ENCODE measurements at regions not wholly inside any gene's neighbourhood (a gene's known extent, or its start where the extent isn't known, plus 50 kb on each side); places are given as distances from the start of the nearest gene placed in this dataset.

DNA sequence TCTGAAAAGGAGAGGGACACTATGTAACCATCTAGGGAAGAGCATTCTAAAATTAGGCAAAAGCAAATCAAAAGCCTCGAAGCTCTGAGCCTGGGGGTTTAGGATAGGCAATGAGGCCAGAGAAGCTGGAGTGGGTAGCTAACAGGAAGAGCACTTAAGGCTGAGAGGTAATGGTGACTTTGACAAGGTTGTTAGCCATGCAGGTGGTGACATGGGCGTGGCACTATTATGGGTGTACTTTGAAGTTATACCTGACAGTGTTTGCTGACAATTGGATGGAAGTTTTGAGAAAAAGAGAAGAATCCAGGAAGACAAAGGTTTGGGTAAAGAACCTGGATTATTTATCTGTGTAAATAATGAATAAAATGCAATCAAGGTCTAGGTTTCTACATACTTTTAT lies 383.0 kb upstream of the SEMA3C start:
- Histone ChIP-seq H3K4me1 (ENCODE audit: control insufficient read depth in 2 of 2, insufficient read depth in 2 of 2, low read length in 2 of 2) (no peaks in the 10 kb centered on the region), H3K4me3 (ENCODE audit: low read length) (no peak overlapping the region), H3K9me3 (ENCODE audit: control insufficient read depth in 2 of 3, low read length in 3 of 3) (no peaks in the 10 kb centered on the region), H3K27me3 (ENCODE audit: control insufficient read depth in 2 of 2, insufficient read depth in 2 of 2, low read length in 2 of 2) (no peaks in the 10 kb centered on the region), H3K27ac (ENCODE audit: low read depth, low read length) (no peak overlapping the region), H3K36me3 (ENCODE audit: control insufficient read depth in 2 of 3, insufficient read depth in 3 of 3, low read length in 3 of 3) (no peaks in the 10 kb centered on the region)
- no peaks in the 10 kb centered on the region for H3K27me3 Mint-ChIP-seq
- ATAC-seq (no peak), DNase-seq (no peak)
- peaks cover 0 to 6% (median under 1%) of the 10 kb centered on the region in 11 donors for H3K9me3 Mint-ChIP-seq
- ChIA-PET CTCF (no interaction called here), POLR2A (no interaction called here)
- no peak overlapping the region for H3K4me3 Mint-ChIP-seq
- no peaks in the 10 kb centered on the region for H3K4me1 Mint-ChIP-seq
- H3K27ac Mint-ChIP-seq = no peak overlapping the region
- intact Hi-C loops (cut with micrococcal nuclease) = no loop called here
- no peaks in the 10 kb centered on the region for H3K36me3 Mint-ChIP-seq

DNA sequence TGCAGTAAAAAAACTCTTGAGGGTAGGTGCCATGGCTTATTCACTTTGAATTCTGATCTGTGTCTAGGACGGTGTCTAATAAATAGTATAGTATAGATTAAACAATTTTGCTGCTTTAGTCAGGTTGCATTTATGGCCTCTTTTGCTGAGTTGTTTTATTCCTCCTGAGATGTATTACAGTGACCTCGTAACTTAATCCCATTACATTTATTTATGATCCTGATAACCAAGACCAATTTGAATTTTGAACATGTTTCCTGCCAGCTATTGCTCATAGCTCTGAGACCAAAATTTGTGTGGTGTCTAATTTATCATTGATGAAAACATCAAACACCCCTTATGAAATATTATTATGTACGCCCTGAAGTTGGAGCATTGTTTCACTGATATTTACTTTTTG lies 381.9 kb upstream of the SEMA3C start:
- H3K36me3 ChIP-seq (ENCODE audit: control insufficient read depth in 2 of 3, insufficient read depth in 3 of 3, low read length in 3 of 3) = no peaks in the 10 kb centered on the region
- intact Hi-C loops (cut with micrococcal nuclease) = no loop called here
- no peak overlapping the region for H3K27ac ChIP-seq (ENCODE audit: low read depth, low read length)
- no peaks in the 10 kb centered on the region for H3K27me3 ChIP-seq (ENCODE audit: control insufficient read depth in 2 of 2, insufficient read depth in 2 of 2, low read length in 2 of 2)
- H3K4me1 Mint-ChIP-seq = no peaks in the 10 kb centered on the region
- H3K4me1 ChIP-seq (ENCODE audit: control insufficient read depth in 2 of 2, insufficient read depth in 2 of 2, low read length in 2 of 2) = no peaks in the 10 kb centered on the region
- H3K27me3 Mint-ChIP-seq = no peaks in the 10 kb centered on the region
- POLR2A ChIA-PET = no interaction called here
- DNase-seq (no peak), ATAC-seq (no peak)
- no peak overlapping the region for H3K4me3 ChIP-seq (ENCODE audit: low read length)
- H3K9me3 ChIP-seq (ENCODE audit: control insufficient read depth in 2 of 3, low read length in 3 of 3) = no peaks in the 10 kb centered on the region
- H3K36me3 Mint-ChIP-seq = no peaks in the 10 kb centered on the region
- peaks cover 0 to 10% (median 3%) of the 10 kb centered on the region in 11 donors for H3K9me3 Mint-ChIP-seq
- H3K27ac Mint-ChIP-seq = no peak overlapping the region
- CTCF ChIA-PET = no interaction called here
- no peak overlapping the region for H3K4me3 Mint-ChIP-seq

DNA sequence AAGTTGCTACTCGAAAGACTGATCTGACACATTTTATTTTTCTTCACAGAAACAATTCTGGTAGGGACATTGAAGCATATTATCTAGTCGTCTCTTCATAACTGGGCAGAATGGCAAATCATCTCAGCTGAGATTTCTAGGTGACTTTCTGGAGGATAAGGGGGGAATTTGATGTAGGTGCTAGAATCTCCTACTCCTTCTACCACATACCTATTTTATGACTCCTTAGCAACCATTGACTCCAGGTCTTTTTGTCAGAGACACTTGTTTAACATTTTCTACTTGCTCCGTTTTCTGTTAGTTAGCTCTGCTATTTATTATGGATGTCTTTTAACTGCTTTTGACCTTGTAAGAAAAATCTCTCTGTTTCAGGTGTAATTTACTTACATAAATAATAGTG lies 380.9 kb upstream of the SEMA3C start:
- intact Hi-C loops (cut with micrococcal nuclease) = no loop called here
- DNase-seq (no peak), ATAC-seq (no peak)
- H3K27ac Mint-ChIP-seq = no peak overlapping the region
- Histone ChIP-seq H3K27ac (ENCODE audit: low read depth, low read length) (no peak overlapping the region), H3K36me3 (ENCODE audit: control insufficient read depth in 2 of 3, insufficient read depth in 3 of 3, low read length in 3 of 3) (no peaks in the 10 kb centered on the region), H3K4me3 (ENCODE audit: low read length) (no peak overlapping the region), H3K27me3 (ENCODE audit: control insufficient read depth in 2 of 2, insufficient read depth in 2 of 2, low read length in 2 of 2) (no peaks in the 10 kb centered on the region), H3K4me1 (ENCODE audit: control insufficient read depth in 2 of 2, insufficient read depth in 2 of 2, low read length in 2 of 2) (no peaks in the 10 kb centered on the region), H3K9me3 (ENCODE audit: control insufficient read depth in 2 of 3, low read length in 3 of 3) (no peaks in the 10 kb centered on the region)
- ChIA-PET POLR2A (no interaction called here), CTCF (no interaction called here)
- H3K4me3 Mint-ChIP-seq = no peak overlapping the region
- no peaks in the 10 kb centered on the region for H3K36me3 Mint-ChIP-seq
- peaks cover 0 to 10% (median 3%) of the 10 kb centered on the region in 11 donors for H3K9me3 Mint-ChIP-seq
- H3K4me1 Mint-ChIP-seq = no peaks in the 10 kb centered on the region
- H3K27me3 Mint-ChIP-seq = no peaks in the 10 kb centered on the region

DNA sequence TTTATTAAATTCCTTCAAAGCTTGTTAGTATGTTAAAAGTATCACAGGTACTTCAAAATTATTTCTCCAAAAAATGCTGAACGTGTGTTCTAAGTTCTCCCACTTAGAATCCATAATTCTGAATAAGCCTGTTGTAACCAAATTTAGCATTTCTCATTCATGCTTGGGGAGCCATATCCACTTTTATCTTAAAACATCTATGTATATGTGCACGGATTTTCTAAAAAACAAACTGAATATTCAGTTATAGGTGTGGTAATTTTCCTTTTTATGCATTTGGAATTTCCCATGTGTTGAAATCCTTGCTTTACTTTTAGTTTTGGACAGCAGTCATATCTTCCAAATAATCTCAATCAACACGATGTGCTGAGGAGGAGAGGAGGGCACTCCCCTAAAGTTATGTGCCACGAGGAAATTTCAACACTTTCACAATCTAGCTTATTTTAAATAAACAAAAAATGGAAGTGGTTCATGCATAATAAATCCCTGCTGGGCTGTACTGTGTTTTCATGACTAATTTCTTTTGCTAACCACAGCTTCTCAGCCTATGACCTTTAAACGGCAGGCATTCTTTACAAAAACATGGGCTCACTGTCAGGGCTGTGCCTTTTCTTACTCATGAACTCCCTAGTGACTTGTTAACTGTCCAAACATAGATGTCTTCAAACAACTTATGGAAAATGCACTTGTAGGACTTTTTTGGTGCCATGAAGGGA lies 380.3 kb upstream of the SEMA3C start:
- intact Hi-C loops (cut with micrococcal nuclease) = no loop called here
- H3K27ac ChIP-seq (ENCODE audit: low read depth, low read length) = no peak overlapping the region
- no peaks in the 10 kb centered on the region for H3K4me1 ChIP-seq (ENCODE audit: control insufficient read depth in 2 of 2, insufficient read depth in 2 of 2, low read length in 2 of 2)
- H3K36me3 Mint-ChIP-seq = no peaks in the 10 kb centered on the region
- no peaks in the 10 kb centered on the region for H3K9me3 ChIP-seq (ENCODE audit: control insufficient read depth in 2 of 3, low read length in 3 of 3)
- ATAC-seq (no peak), DNase-seq (no peak)
- no peaks in the 10 kb centered on the region for H3K27me3 Mint-ChIP-seq
- H3K4me3 Mint-ChIP-seq = no peak overlapping the region
- POLR2A ChIA-PET = no interaction called here
- H3K4me1 Mint-ChIP-seq = no peaks in the 10 kb centered on the region
- no peaks in the 10 kb centered on the region for H3K27me3 ChIP-seq (ENCODE audit: control insufficient read depth in 2 of 2, insufficient read depth in 2 of 2, low read length in 2 of 2)
- H3K9me3 Mint-ChIP-seq = peaks cover 0 to 10% (median 3%) of the 10 kb centered on the region in 11 donors
- H3K4me3 ChIP-seq (ENCODE audit: low read length) = no peak overlapping the region
- no peak overlapping the region for H3K27ac Mint-ChIP-seq
- CTCF ChIA-PET = no interaction called here
- H3K36me3 ChIP-seq (ENCODE audit: control insufficient read depth in 2 of 3, insufficient read depth in 3 of 3, low read length in 3 of 3) = no peaks in the 10 kb centered on the region

DNA sequence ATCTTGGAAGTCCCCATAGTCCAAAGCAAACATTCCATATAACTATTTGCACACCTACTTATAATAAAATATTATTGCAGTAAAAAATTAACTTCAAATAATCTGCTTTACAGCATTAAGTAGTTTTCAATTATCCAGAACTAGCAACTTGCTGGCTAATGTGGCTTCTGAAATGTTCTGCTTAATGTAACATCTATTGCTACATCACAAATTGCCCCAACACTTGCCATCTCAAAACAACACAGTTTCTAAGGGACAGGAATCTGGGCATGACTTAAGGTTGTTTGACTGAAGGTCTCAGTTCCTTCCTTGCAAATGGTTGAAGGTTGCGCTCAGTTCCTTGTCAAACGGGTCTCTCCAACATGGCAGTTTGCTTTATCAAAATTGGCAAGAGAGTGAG lies 378.5 kb upstream of the SEMA3C start:
- H3K9me3 ChIP-seq (ENCODE audit: control insufficient read depth in 2 of 3, low read length in 3 of 3) = no peaks in the 10 kb centered on the region
- no peaks in the 10 kb centered on the region for H3K27me3 ChIP-seq (ENCODE audit: control insufficient read depth in 2 of 2, insufficient read depth in 2 of 2, low read length in 2 of 2)
- POLR2A ChIA-PET = no interaction called here
- Mint-ChIP-seq H3K27me3 (no peaks in the 10 kb centered on the region), H3K27ac (no peak overlapping the region), H3K4me3 (no peak overlapping the region), H3K9me3 (peaks cover 0 to 8% (median 3%) of the 10 kb centered on the region in 11 donors), H3K36me3 (no peaks in the 10 kb centered on the region), H3K4me1 (no peaks in the 10 kb centered on the region)
- intact Hi-C loops (cut with micrococcal nuclease) = no loop called here
- no peak overlapping the region for H3K4me3 ChIP-seq (ENCODE audit: low read length)
- H3K4me1 ChIP-seq (ENCODE audit: control insufficient read depth in 2 of 2, insufficient read depth in 2 of 2, low read length in 2 of 2) = no peaks in the 10 kb centered on the region
- ATAC-seq = no peak
- no peak overlapping the region for H3K27ac ChIP-seq (ENCODE audit: low read depth, low read length)
- DNase-seq = no peak
- CTCF ChIA-PET = no interaction called here
- no peaks in the 10 kb centered on the region for H3K36me3 ChIP-seq (ENCODE audit: control insufficient read depth in 2 of 3, insufficient read depth in 3 of 3, low read length in 3 of 3)

DNA sequence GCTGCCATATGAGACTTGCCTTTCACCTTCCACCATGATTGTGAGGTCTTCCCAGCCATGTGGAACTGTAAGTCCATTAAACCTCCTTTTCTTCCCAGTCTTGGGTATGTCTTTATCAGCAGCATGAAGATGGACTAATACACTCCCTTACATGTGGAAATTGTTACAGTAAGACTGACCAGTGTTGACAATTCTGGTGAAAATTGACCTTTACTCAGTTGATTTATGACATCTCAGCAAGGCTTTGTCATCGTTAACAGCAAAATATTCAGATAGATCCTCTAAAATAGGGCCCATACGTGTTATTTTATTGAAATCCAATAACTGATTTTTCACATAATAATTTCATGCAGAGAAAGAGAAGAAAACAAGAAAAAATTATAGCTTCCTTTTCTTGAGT lies 377.9 kb upstream of the SEMA3C start:
- H3K4me1 Mint-ChIP-seq = no peaks in the 10 kb centered on the region
- H3K4me1 ChIP-seq (ENCODE audit: control insufficient read depth in 2 of 2, insufficient read depth in 2 of 2, low read length in 2 of 2) = no peaks in the 10 kb centered on the region

DNA sequence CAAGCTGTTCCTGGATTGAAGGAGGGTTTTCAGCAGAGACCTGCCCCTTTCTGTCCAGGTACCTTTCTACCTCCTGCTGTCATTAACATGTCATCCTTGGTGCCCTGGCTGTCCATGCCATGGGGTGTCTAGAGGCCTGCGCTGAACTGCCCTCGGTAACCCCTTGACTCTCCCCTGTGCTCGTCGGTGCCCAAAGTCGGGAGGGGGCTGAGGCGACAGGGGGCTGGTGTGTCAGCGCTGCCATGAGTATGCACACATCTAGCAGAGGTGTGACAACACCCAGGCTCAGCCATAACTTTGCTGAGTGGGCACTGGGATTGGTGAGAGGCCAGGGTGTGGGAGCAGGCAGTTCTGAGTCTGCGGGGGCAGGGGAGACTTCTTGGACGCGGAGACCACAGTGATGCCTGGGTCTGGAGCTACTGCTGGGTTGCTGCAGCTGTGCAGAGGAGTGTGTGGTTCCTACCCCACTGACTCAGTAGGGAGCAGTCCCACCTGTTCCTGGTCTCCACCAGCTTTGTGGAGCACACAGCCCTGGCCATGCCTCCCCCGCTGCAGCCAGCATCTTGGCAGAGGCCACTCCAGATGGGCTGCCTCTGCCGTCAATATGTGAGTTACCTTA lies 376.2 kb upstream of the SEMA3C start:
- H3K27me3 Mint-ChIP-seq = no peaks in the 10 kb centered on the region
- POLR2A ChIA-PET = no interaction called here
- CTCF ChIA-PET = no interaction called here
- Histone ChIP-seq H3K4me3 (ENCODE audit: low read length) (no peak overlapping the region), H3K4me1 (ENCODE audit: control insufficient read depth in 2 of 2, insufficient read depth in 2 of 2, low read length in 2 of 2) (no peaks in the 10 kb centered on the region), H3K27me3 (ENCODE audit: control insufficient read depth in 2 of 2, insufficient read depth in 2 of 2, low read length in 2 of 2) (no peaks in the 10 kb centered on the region), H3K27ac (ENCODE audit: low read depth, low read length) (no peak overlapping the region), H3K36me3 (ENCODE audit: control insufficient read depth in 2 of 3, insufficient read depth in 3 of 3, low read length in 3 of 3) (no peaks in the 10 kb centered on the region), H3K9me3 (ENCODE audit: control insufficient read depth in 2 of 3, low read length in 3 of 3) (no peaks in the 10 kb centered on the region)
- DNase-seq = no peak
- H3K36me3 Mint-ChIP-seq = no peaks in the 10 kb centered on the region
- H3K9me3 Mint-ChIP-seq = peaks cover 0 to 6% (median 2%) of the 10 kb centered on the region in 11 donors
- no peak overlapping the region for H3K27ac Mint-ChIP-seq
- no peaks in the 10 kb centered on the region for H3K4me1 Mint-ChIP-seq
- intact Hi-C loops (cut with micrococcal nuclease) = no loop called here
- ATAC-seq = no peak
- no peak overlapping the region for H3K4me3 Mint-ChIP-seq

More for the DNA sequence above, 377.9 kb upstream of the SEMA3C start:
- no peaks in the 10 kb centered on the region for H3K36me3 Mint-ChIP-seq
- Histone ChIP-seq H3K27ac (ENCODE audit: low read depth, low read length) (no peak overlapping the region), H3K4me3 (ENCODE audit: low read length) (no peak overlapping the region), H3K36me3 (ENCODE audit: control insufficient read depth in 2 of 3, insufficient read depth in 3 of 3, low read length in 3 of 3) (no peaks in the 10 kb centered on the region), H3K9me3 (ENCODE audit: control insufficient read depth in 2 of 3, low read length in 3 of 3) (no peaks in the 10 kb centered on the region), H3K27me3 (ENCODE audit: control insufficient read depth in 2 of 2, insufficient read depth in 2 of 2, low read length in 2 of 2) (no peaks in the 10 kb centered on the region)
- peaks cover 0 to 6% (median 3%) of the 10 kb centered on the region in 11 donors for H3K9me3 Mint-ChIP-seq
- H3K4me3 Mint-ChIP-seq = no peak overlapping the region
- DNase-seq (no peak), ATAC-seq (no peak)
- CTCF ChIA-PET = no interaction called here
- no peak overlapping the region for H3K27ac Mint-ChIP-seq
- intact Hi-C loops (cut with micrococcal nuclease) = no loop called here
- POLR2A ChIA-PET = no interaction called here
- H3K27me3 Mint-ChIP-seq = no peaks in the 10 kb centered on the region

Measured in naive thymus-derived CD4-positive, alpha-beta T cell (primary cell).